DMS153 treated with DMSO at 0.1 percent for 48 hours (cell line): ENCODE measurements at regions not wholly inside any gene's neighbourhood (a gene's known extent, or its start where the extent isn't known, plus 50 kb on each side); places are given as distances from the start of the nearest gene placed in this dataset.
"Not testable (repeated sequence)": the region's sequence is repeated elsewhere in the genome, so short reads cannot be mapped to it uniquely, and the experiment has no call there.

Experiments used
- DNase-seq: peaks from one replicate; lab custom pipeline; 2025; ENCODE audit not compliant: unreplicated experiment; lab: John Stamatoyannopoulos, UW

DNA sequence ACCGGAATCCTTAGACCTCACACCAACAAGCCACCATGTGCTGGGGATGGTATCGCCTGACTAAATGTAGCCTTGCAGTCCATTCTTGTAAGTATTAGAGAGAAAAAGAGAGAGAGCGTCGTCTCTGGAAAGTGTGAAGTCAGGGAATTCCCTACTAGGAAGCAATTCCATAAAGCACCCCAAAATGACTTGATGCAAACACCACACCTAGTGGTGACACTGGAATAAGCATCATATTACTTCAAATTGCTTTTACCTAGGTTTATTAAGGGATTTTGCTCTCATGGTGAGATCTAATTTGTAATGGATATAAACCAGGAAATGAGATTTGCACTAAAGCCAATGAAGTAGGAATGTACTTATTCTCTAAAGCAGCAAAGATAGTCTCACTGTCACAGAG, 111.4 kb upstream of the METTL9 start:
- DNase-seq: not testable (repeated sequence)

- DNase-seq: not testable (repeated sequence)
Observed at GRCh38 chr16:21499046-21499445, 100.3 kb upstream of the METTL9 start.

DNA sequence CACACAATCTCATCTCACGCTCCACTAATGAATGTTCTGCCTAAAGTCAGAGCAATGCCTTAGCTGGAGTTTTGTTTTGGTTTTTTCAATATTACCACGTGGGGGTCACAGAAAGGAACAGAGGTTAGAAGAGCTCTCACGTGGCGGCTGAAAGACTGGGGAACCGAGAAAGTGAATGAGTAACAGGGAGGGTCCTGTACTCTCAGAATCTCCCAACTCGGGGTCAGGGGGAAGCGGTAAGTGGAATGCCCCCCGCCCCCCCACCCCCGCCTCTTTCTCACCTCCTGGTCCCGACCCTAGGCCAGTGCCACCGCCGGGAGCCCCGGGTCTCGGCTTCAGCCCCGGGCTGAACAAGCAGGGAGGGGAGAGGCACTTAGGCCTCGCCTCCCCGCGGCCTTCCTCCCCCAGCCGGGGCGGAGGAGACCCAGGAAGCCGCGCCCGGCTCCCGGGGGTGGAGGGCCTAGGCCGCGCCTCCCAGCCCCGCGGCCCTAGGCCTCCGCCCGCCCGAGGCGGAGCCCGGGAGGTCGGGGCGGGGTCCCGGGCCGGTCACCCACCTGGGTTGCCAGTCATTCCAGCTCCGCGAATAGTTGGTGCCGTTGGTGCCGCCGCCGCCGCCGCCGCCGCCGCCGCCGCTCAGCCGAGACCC, 98.0 kb upstream of the METTL9 start:
- DNase-seq: not testable (repeated sequence)

- DNase-seq: peak; percentile 86
Observed at GRCh38 chr16:21501869-21502667, 97.3 kb upstream of the METTL9 start.

DNA sequence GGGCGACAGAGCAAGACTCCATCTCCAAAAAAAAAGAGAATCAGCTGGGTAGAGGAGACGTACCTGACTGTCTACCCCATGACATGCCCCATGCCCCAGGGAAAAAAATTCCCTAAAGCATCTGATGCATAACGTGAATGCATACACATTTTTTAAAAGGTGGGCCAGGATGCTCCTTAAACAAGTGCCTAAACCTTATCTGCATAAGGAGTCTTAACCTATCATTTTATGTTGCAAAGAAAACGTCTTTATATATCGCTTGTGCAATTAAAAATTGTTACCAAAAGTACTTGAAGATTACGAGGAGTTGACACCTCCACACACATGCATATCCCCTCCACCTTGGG, 95.8 kb upstream of the METTL9 start:
- not testable (repeated sequence) for DNase-seq

DNA sequence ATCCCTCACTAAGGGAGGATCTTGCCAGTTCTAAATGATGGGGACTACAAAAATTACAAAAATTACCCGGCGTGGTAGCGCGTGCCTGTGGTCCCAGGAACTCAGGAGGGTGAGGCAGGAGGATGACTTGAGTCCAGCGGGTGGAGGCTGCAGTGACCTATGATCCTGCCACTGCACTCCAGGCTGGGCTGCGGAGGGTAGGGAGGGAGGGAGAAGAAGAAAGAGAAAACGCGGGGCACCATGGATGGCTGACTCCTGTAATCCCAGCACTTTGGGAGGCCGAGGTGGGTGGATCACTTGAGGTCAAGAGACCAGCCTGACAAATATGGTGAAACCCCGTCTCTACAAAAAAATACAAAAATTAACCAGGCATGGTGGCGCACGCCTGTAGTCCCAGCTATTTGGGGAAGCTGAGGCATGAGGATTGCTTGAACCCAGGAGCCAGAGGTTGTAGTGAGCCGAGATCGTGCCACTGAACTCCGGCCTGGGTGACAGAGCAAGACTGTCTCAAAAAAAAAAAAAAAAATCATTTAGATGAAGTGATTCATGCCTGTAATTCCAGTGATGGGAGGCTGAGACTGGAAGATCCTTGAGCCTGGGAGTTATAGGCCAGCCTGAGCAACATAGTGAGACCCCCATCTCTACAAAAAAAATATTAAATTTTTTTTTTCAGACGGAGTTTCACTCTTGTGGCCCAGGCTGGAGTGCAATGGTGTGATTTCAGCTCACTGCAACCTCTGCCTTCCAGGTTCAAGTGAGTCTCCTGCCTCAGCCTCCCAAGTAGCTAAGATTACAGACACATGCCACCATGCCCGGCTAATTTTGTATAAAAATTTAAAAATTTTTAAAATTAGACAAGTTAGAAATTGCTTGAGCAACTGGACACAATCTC, 95.2 kb upstream of the METTL9 start:
- not testable (repeated sequence) for DNase-seq

- not testable (repeated sequence) for DNase-seq
Observed at GRCh38 chr16:21505751-21506520, 93.4 kb upstream of the METTL9 start.

DNA sequence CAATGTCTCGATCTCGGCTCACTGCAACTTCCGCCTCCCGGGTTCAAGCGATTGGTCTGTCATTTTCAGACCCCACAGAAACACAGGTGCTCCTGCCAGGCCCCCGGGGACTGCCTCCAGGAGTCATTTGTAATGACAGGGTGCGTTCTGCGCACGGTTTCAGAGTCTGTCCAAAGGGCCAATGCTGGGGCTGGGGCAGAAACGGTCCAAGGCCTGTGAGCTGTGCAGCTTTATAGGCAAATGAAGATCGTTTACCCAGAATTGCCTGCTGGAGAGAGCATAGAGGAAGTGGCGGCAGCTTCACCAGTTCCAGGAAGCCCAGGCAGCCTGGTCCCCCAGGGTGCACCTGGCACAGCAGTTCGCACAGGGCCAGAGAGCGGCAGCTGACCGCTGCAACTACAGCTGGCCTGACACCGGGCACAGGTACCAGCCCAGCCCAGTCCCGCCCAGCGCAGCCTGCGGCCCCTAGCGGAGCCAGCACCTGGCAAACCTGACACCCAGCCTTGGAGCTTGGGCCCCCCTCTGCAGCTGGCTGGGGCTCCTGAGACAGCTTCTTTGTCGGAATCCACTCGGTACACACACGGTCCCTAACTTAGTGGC, 92.4 kb upstream of the METTL9 start:
- not testable (repeated sequence) for DNase-seq

DNA sequence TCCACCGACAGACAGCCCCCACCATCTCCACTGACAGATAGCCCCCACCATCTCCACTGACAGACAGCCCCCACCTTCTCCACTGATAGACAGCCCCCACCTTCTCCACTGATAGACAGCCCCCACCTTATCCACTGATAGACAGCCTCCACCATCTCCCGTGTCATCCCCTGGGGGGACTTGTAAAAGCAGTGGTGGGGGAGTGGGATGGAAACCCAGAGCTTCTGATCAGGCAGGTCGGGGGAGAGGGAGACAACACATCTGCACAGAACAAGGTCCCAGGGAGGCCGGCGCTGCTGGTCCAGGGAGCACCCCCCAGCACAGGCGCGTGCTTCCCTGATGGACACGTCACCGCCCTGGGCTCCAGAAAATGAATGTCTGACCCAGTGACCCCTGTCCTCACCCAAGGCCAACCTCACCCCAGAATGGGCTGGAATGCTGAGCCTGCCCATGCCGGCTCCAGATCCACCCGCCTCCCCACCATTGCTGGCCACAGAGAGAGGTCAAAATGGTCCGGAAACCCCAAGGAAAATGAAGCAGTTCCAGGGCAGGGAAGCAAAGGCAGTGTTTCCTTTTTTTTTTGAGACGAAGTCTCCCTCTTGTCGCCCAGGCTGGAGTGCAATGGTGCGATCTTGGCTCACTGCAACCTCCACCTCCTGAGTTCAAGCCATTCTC, 91.6 kb upstream of the METTL9 start:
- not testable (repeated sequence) for DNase-seq

DNA sequence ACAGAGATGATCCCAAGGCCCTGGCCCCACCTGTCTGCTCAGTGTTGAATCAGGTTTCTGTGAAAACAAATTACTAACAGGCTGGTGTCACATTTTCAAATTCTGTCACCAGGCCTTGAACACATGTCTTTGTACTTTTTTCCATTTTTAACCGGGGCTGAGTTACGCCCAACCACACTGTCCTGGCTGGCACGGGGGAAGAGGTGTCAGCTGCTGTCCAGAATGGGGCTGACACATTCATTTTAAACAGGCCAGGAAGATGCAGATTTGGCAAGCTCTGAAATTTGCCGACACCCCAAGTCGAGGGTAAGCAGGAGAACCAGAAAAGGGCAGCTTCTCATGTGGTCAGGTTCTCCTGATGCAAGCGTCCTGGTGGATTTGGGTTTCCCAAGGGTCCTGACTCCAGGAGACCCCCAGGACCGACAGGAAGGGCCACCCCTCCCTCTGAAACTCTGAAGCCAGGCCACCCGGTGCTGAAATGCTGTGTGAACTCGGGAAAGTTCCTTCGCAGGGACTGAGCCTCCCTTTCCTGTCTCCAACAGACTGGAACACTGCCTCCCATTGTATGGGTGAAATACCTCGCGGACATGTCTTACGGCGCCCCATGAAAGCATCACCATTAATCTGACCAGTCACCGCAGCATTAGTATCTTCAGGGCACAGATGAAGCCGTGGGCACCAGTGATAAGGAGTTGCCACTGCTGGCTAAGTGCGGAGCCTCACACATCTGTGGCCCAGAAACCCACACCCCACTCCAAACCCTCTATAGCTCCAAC, 90.5 kb upstream of the METTL9 start:
- not testable (repeated sequence) for DNase-seq

DNA sequence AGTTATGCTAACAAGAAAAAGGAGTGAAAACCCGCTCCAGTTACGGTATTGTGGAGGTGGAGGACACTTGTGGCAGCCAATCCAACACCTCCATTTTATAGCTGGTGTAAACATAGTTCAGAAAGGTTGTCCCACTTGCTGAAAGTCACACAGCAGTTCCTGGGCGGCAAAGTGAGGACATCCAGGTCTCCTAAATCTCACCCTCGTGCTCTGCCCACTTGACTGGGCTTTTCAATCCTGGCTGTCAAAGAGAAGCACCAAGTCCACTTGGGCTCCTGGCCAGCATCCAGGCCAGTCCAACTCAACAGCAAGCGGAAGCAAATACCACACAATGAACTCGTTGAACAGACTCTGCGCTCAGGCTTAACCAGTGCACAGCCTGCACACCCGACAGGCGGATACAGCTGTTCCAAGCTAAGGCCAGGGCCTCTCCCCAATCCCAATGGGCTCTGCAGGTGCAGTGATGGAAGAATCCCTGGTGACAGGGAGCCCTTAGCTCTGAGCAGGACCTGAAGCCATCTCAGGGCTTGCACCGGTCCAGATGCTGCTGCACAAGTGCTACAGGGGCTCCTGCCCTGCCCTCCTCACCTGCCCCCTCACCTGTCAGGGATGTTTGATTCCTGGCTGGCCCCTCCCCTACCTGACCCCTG, 89.8 kb upstream of the METTL9 start:
- not testable (repeated sequence) for DNase-seq

- not testable (repeated sequence) for DNase-seq
Observed at GRCh38 chr16:21510869-21511255, 88.5 kb upstream of the METTL9 start.

DNA sequence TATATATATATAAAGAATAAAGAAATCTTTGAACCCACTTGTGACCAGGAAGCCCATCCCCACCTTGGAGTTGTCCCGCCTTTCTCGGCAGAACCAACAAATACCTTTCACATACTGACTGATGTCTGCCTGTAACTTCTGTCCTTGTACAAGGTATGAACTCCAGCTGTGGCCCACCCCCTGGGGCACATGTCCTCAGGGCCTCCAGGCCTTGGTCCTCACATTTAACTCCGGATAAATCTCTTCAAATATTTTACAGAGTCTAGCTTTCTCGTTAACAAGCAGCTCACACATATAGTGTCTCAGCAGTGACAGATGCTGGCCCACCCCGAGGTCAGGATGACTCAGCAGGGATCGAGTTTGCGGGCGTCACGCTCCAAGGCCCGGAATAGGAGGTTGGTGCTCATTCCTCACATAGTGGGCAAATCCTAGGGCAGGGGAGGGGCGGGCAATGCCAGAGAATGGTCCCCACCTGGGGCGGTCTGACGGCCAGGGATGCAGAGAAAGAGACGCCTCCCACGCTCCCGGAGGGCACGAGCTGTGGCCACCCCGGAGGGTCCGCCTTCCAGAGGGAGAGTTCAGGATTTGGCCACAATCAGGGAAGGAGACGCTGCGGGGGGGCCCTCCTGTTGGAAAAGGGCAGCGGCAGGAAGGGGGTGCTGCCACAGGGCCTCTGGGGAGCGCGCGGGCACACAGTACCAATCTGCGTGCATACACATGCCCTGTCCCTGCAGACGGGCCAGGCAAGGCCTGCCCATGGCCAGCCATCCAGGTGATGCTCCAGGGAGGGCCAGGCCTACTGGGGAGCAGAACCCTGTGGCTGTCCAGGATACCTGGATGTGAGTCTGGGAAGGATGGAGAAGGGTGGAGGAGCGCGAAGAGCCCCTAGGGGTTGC, 87.8 kb upstream of the METTL9 start:
- DNase-seq: not testable (repeated sequence)

DNA sequence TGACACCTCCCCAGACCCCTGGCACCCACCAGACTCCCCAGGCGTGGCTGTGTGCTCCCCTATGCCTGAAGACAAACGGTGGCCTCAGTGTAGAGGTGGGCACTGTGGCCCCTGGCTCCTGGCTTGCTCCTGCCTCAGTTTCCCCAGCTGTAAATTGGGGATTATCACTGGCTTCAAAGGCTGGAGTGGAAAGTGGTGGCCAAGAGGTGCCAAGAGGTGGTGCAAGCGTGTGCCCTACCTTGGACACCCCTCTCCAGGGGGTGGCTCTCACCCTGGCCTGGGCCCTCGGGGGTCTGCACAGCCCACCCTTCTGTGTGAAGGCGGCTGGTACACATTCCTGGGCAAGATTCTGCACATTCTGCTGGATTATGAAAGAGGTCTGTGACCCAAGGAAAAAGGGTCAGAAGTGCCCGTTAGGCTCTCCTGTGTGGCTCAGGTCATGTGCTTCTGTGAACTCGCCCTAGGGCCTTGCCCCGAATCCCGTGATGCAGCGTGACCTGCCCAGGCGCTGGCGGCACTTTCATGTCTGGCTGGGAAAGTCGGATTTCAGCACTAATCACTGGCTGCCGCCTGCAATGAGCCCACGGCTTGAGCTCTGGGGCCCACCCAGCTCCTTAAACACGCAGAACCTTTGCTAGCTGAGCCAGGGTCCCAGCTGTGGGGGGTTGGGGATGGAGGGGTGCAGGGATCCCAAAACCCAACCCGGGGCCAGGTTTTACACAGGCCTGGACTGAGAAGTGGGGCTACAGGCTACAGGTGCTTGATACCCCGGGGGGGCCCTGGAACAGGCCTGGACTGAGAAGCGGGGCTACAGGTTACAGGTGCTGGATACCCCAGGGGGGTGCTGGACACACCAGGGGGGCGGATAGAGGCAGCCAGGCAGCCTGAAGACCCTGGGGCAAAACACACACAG, 86.8 kb upstream of the METTL9 start:
- not testable (repeated sequence) for DNase-seq

DNA sequence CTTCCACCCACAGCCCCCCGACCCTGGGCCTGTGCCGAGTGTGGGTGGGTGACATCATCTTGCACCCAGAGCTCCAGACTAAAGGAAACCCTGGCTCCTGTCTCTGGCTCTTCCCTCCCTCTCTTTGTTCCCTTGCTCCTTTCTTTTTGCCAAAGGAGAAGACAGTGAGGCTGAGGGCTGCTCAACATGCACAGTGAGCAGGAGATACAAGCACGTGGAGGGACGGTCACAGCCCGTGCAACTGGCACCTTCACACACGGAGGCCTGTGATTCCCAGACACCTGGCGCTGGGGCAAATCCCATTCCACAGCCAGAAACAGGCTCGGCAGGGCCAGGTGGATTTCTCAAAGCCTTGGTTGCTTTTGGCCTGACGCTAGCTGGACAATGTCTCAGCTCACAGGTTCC, 86.0 kb upstream of the METTL9 start:
- DNase-seq: not testable (repeated sequence)

- not testable (repeated sequence) for DNase-seq
Observed at GRCh38 chr16:21513812-21514473, 85.4 kb upstream of the METTL9 start.
